ENCODE measurements at regions not wholly inside any gene's neighbourhood (a gene's known extent, or its start where the extent isn't known, plus 50 kb on each side); places are given as distances from the start of the nearest gene placed in this dataset.

DNA sequence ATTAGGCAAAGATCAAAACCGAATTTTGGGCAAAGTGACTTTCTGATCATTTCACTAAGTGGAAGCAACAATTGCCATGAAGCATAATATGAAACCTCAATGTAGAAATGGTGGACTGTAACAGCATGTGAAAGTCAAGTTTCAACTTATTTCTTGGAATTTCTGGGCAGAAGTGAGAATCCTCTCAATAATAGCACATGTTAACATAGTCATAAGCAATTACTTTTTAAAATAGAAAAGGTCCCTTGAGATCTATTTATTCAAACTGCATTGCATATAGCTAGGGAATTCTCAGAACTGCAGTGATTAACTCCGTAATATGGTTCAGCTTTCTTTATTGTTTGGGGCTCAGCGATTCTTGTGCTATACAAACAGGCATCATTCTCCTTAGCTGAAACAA is 136.7 kb upstream of the ATP2B1 start:
- Mint-ChIP-seq H3K4me3 (no peak overlapping the region), H3K27me3 (peaks cover 7% of the 10 kb centered on the region), H3K4me1 (ENCODE audit: unreplicated experiment) (no peaks in the 10 kb centered on the region), H3K27ac (no peak overlapping the region), H3K36me3 (no peaks in the 10 kb centered on the region), H3K9me3 (no peaks in the 10 kb centered on the region)
- TF ChIP-seq, protein P1, sequence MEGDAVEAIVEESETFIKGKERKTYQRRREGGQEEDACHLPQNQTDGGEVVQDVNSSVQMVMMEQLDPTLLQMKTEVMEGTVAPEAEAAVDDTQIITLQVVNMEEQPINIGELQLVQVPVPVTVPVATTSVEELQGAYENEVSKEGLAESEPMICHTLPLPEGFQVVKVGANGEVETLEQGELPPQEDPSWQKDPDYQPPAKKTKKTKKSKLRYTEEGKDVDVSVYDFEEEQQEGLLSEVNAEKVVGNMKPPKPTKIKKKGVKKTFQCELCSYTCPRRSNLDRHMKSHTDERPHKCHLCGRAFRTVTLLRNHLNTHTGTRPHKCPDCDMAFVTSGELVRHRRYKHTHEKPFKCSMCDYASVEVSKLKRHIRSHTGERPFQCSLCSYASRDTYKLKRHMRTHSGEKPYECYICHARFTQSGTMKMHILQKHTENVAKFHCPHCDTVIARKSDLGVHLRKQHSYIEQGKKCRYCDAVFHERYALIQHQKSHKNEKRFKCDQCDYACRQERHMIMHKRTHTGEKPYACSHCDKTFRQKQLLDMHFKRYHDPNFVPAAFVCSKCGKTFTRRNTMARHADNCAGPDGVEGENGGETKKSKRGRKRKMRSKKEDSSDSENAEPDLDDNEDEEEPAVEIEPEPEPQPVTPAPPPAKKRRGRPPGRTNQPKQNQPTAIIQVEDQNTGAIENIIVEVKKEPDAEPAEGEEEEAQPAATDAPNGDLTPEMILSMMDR (conservative IDR thresholded peaks at IDR 0.05) = no peak
- no peak for DNase-seq (ENCODE audit: extremely low spot score, unreplicated experiment)

- no peak for DNase-seq (ENCODE audit: extremely low spot score, unreplicated experiment)
- Mint-ChIP-seq H3K9me3 (no peaks in the 10 kb centered on the region), H3K27ac (no peak overlapping the region), H3K4me1 (ENCODE audit: unreplicated experiment) (no peaks in the 10 kb centered on the region), H3K36me3 (no peaks in the 10 kb centered on the region), H3K4me3 (no peak overlapping the region), H3K27me3 (peaks cover 4% of the 10 kb centered on the region)
- TF ChIP-seq, protein P1 (conservative IDR thresholded peaks at IDR 0.05) = no peak
Observed at GRCh38 chr12:89844539-89844938, 135.9 kb upstream of the ATP2B1 start.

- TF ChIP-seq, protein P1 (conservative IDR thresholded peaks at IDR 0.05) = no peak
Observed at GRCh38 chr12:89840162-89840922, 131.7 kb upstream of the ATP2B1 start.

GRCh38 chr12:89839444-89839843 is 130.8 kb upstream of the ATP2B1 start:
- Mint-ChIP-seq H3K4me1 (ENCODE audit: unreplicated experiment) (peaks cover 5% of the 10 kb centered on the region), H3K9me3 (no peaks in the 10 kb centered on the region), H3K27ac (no peak overlapping the region), H3K4me3 (no peak overlapping the region), H3K36me3 (no peaks in the 10 kb centered on the region), H3K27me3 (peaks cover 3% of the 10 kb centered on the region)
- DNase-seq (ENCODE audit: extremely low spot score, unreplicated experiment) = no peak
- TF ChIP-seq, protein P1 (conservative IDR thresholded peaks at IDR 0.05) = no peak

More at GRCh38 chr12:89840162-89840922, 131.7 kb upstream of the ATP2B1 start:
- no peaks in the 10 kb centered on the region for H3K9me3 Mint-ChIP-seq
- no peak for DNase-seq (ENCODE audit: extremely low spot score, unreplicated experiment)
- peaks cover 5% of the 10 kb centered on the region for H3K4me1 Mint-ChIP-seq (ENCODE audit: unreplicated experiment)
- H3K4me3 Mint-ChIP-seq = no peak overlapping the region
- H3K27me3 Mint-ChIP-seq = peaks cover 3% of the 10 kb centered on the region
- H3K36me3 Mint-ChIP-seq = no peaks in the 10 kb centered on the region
- H3K27ac Mint-ChIP-seq = no peak overlapping the region

DNA sequence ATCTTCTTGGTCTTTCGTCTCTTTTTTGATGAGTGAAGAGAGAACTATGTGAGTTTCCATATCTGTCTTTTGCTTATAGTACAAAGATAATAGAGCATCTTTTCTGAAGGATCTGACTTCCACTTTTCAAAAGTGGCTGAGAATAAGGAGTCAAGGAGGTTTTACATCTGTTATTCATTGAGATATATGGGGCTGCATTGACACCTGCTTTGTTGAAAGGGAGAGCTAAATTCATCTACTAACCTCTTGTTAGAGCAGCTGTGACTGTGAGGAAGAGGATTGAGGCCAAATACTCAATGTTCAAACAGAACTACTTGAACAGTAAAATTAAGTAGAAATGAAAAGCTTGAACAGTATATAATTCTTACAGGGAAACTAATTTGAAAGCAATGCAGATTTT is 130.2 kb upstream of the ATP2B1 start:
- no peaks in the 10 kb centered on the region for H3K36me3 Mint-ChIP-seq
- TF ChIP-seq, protein P1 (conservative IDR thresholded peaks at IDR 0.05) = no peak
- no peak overlapping the region for H3K27ac Mint-ChIP-seq
- H3K4me3 Mint-ChIP-seq = no peak overlapping the region
- H3K4me1 Mint-ChIP-seq (ENCODE audit: unreplicated experiment) = peaks cover 5% of the 10 kb centered on the region
- H3K27me3 Mint-ChIP-seq = peaks cover 3% of the 10 kb centered on the region
- DNase-seq (ENCODE audit: extremely low spot score, unreplicated experiment) = no peak
- H3K9me3 Mint-ChIP-seq = no peaks in the 10 kb centered on the region
